ENCODE measurements at regions not wholly inside any gene's neighbourhood (a gene's known extent, or its start where the extent isn't known, plus 50 kb on each side); places are given as distances from the start of the nearest gene placed in this dataset.
A peak's percentile ranks its signal among the peaks of the same experiment; 100 is the strongest.

GRCh38 chr6:140909625-140910024, 1223.1 kb upstream of the GJE1 start:
- peak; percentile 68 for DNase-seq (ENCODE audit: insufficient read length, low spot score, missing footprints)
- no peaks in the 10 kb centered on the region for H3K36me3 ChIP-seq (ENCODE audit: insufficient read depth, low read length)
- H4K20me1 ChIP-seq (ENCODE audit: insufficient read depth, low read length): no peaks in the 10 kb centered on the region
- H3K9me3 ChIP-seq (ENCODE audit: low read depth, low read length): no peaks in the 10 kb centered on the region
- H3K27ac ChIP-seq (ENCODE audit: low read depth, low read length): peak overlapping the region; percentile 67
- peaks cover 19% of the 10 kb centered on the region for H3K4me1 ChIP-seq (ENCODE audit: insufficient read depth, low read length)
- H3K79me2 ChIP-seq (ENCODE audit: insufficient read depth, low read length): no peaks in the 10 kb centered on the region
- H3K4me3 ChIP-seq (ENCODE audit: insufficient read depth, low read length): no peak overlapping the region
- no peak overlapping the region for H3K4me2 ChIP-seq (ENCODE audit: insufficient read depth, low read length)
- no peak overlapping the region for H2AFZ ChIP-seq (ENCODE audit: low read length)
- TF ChIP-seq, protein P1, sequence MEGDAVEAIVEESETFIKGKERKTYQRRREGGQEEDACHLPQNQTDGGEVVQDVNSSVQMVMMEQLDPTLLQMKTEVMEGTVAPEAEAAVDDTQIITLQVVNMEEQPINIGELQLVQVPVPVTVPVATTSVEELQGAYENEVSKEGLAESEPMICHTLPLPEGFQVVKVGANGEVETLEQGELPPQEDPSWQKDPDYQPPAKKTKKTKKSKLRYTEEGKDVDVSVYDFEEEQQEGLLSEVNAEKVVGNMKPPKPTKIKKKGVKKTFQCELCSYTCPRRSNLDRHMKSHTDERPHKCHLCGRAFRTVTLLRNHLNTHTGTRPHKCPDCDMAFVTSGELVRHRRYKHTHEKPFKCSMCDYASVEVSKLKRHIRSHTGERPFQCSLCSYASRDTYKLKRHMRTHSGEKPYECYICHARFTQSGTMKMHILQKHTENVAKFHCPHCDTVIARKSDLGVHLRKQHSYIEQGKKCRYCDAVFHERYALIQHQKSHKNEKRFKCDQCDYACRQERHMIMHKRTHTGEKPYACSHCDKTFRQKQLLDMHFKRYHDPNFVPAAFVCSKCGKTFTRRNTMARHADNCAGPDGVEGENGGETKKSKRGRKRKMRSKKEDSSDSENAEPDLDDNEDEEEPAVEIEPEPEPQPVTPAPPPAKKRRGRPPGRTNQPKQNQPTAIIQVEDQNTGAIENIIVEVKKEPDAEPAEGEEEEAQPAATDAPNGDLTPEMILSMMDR (IDR thresholded peaks at IDR 0.05; ENCODE audit: extremely low read depth, low read depth, low read length): no peak
- no peaks in the 10 kb centered on the region for H3K27me3 ChIP-seq (ENCODE audit: insufficient read depth, low read length)

GRCh38 chr6:140909156-140909555, 1223.6 kb upstream of the GJE1 start:
- Histone ChIP-seq H4K20me1 (ENCODE audit: insufficient read depth, low read length) (no peaks in the 10 kb centered on the region), H3K4me3 (ENCODE audit: insufficient read depth, low read length) (no peak overlapping the region), H3K36me3 (ENCODE audit: insufficient read depth, low read length) (no peaks in the 10 kb centered on the region), H3K79me2 (ENCODE audit: insufficient read depth, low read length) (no peaks in the 10 kb centered on the region), H3K27ac (ENCODE audit: low read depth, low read length) (peak overlapping the region; percentile 67), H3K4me1 (ENCODE audit: insufficient read depth, low read length) (peaks cover 19% of the 10 kb centered on the region), H3K27me3 (ENCODE audit: insufficient read depth, low read length) (no peaks in the 10 kb centered on the region), H2AFZ (ENCODE audit: low read length) (no peak overlapping the region), H3K9me3 (ENCODE audit: low read depth, low read length) (no peaks in the 10 kb centered on the region), H3K4me2 (ENCODE audit: insufficient read depth, low read length) (no peak overlapping the region)
- DNase-seq (ENCODE audit: insufficient read length, low spot score, missing footprints): peak; percentile 73
- TF ChIP-seq, protein P1 (IDR thresholded peaks at IDR 0.05; ENCODE audit: extremely low read depth, low read depth, low read length): no peak

GRCh38 chr6:140908505-140908904, 1224.2 kb upstream of the GJE1 start:
- no peaks in the 10 kb centered on the region for H3K9me3 ChIP-seq (ENCODE audit: low read depth, low read length)
- peaks cover 19% of the 10 kb centered on the region for H3K4me1 ChIP-seq (ENCODE audit: insufficient read depth, low read length)
- H3K36me3 ChIP-seq (ENCODE audit: insufficient read depth, low read length): no peaks in the 10 kb centered on the region
- TF ChIP-seq, protein P1 (IDR thresholded peaks at IDR 0.05; ENCODE audit: extremely low read depth, low read depth, low read length): no peak
- no peak for DNase-seq (ENCODE audit: insufficient read length, low spot score, missing footprints)
- H3K27me3 ChIP-seq (ENCODE audit: insufficient read depth, low read length): no peaks in the 10 kb centered on the region
- no peak overlapping the region for H2AFZ ChIP-seq (ENCODE audit: low read length)
- H3K4me2 ChIP-seq (ENCODE audit: insufficient read depth, low read length): no peak overlapping the region
- no peak overlapping the region for H3K4me3 ChIP-seq (ENCODE audit: insufficient read depth, low read length)
- H4K20me1 ChIP-seq (ENCODE audit: insufficient read depth, low read length): no peaks in the 10 kb centered on the region
- no peaks in the 10 kb centered on the region for H3K79me2 ChIP-seq (ENCODE audit: insufficient read depth, low read length)
- no peak overlapping the region for H3K27ac ChIP-seq (ENCODE audit: low read depth, low read length)

DNA sequence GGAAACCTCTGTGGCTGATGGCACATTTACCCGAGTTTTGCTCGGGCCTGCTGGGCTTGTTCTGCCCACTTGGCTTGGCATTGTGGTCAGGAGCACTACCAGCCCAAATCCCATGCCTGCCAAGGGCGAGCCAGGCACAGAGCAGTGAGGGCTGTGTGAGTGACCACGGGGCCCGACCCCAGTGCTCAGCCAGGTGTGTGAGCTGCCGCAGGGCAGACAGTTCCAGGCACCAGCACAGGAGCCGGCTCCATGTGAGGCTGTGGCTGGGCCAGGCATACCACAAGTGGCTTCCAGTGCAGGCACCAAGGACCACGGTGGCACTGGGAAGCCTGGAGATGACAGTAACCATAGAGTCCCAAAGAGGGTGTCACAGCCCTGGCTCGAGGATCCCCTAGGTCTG, 1225.5 kb upstream of the GJE1 start:
- Histone ChIP-seq H3K27ac (ENCODE audit: low read depth, low read length) (no peak overlapping the region), H4K20me1 (ENCODE audit: insufficient read depth, low read length) (no peaks in the 10 kb centered on the region), H3K36me3 (ENCODE audit: insufficient read depth, low read length) (no peaks in the 10 kb centered on the region), H3K27me3 (ENCODE audit: insufficient read depth, low read length) (no peaks in the 10 kb centered on the region), H3K9me3 (ENCODE audit: low read depth, low read length) (no peaks in the 10 kb centered on the region), H3K79me2 (ENCODE audit: insufficient read depth, low read length) (no peaks in the 10 kb centered on the region), H3K4me3 (ENCODE audit: insufficient read depth, low read length) (no peak overlapping the region), H3K4me1 (ENCODE audit: insufficient read depth, low read length) (peaks cover 19% of the 10 kb centered on the region), H2AFZ (ENCODE audit: low read length) (no peak overlapping the region), H3K4me2 (ENCODE audit: insufficient read depth, low read length) (no peak overlapping the region)
- DNase-seq (ENCODE audit: insufficient read length, low spot score, missing footprints): no peak
- TF ChIP-seq, protein P1 (IDR thresholded peaks at IDR 0.05; ENCODE audit: extremely low read depth, low read depth, low read length): no peak
